ENCODE measurements at regions not wholly inside any gene's neighbourhood (a gene's known extent, or its start where the extent isn't known, plus 50 kb on each side); places are given as distances from the start of the nearest gene placed in this dataset.

DNA sequence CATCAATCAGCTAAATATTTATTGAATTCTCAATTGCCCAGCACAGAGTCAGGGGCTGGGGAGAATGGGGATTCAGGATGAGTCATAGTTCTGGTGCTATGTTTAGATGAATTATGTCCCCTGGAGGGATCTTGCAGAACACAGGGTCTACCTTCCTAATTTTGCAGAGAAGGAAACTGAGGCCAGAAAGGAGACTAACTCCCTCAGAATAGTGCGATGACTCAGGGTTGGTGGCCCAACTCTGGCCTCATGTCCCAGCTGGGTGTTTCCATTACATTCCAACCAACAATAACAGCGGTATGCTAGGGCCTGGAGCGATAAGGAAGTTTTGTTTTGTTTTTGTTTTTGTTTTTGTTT, 270.9 kb downstream of the TLE3 start:
- DNase-seq = no peak

DNA sequence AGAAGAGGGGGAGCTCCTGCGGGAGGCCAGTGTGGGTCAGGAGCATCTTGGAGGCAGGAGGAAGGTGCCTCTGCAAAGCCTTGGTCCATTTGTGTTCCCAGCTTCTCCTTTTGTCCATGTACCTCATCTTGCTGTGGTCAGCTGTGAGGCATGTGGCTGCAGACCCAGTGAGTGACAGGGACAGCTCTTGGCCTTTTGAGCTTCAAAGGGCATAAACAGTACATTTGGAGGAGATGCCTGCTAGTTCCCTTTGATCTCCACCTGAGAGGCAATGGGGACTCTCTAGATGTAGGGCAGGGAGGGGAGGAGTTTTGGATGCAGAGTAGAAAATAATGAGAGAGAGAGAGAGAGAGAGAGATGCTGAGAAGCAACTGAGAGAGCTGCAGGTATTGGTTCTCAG, 270.0 kb downstream of the TLE3 start:
- DNase-seq = no peak

DNA sequence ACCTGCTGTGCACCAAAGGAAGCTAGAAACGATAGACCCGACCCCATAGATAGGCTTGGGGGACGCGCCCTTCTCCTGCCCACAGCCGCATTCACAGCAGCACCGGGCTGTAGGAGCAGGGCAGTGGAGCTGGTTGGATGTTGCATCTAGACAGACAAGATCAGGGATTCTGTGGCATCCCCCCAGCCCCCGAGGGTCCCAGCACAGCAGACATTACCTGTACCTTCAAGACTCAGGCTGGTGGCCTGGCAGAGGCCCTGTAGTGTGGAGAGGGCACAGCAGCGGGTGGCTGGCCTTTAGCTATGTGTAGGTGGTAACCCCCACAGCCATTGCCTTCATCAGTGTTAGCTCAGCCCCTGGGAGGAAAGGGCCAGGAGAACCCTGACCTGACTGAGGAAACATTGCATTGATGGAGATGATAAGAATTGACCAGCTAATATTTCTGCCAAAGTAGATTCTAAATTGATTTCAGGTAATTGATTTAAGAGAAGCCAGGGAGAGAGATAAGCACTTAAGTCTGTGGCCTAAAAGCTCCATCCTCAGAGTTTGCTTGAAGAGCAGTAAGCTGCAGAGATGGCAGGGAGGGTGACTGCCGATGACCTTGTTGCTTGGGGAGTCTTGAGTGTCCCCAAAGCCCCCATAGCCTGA, 269.4 kb downstream of the TLE3 start:
- DNase-seq = no peak

DNA sequence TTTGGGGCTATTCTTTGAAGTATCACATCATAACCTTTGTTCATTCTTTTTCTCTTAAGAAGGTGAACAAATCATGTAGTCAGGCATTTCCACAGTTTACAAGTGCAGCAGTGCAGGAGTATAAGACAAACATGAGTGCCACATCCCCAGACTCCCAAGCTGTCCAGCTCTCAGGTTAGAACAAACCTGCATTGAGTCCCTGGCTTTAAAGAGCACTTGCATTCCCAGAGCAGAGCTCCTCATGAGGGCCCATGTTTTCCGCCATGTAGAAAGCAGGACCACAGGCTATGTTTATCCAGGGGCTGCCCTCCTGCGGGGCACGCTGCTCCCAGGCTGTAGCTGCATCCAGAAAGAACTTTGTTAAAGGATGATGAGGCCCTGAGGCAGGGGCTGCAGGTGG, 267.7 kb downstream of the TLE3 start:
- no peak for DNase-seq

DNA sequence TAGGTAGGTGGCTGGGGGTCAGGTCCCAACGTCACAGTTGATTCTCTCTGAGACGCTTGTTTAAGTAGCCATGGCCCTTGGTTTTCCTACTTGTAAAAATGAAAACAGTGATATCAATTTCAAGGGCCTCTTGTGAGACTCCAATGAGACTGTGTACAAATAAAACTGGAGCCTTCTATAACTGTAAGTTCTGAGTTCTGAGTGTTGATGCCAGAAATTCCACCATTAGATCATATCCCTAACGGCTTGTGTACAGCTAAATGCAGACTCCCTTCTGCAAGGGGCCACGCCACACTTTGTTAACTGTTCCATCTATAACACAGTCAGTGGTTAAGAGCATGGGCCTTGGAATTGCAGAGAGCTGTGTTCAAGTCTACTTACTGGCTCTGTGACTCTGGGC, 267.3 kb downstream of the TLE3 start:
- DNase-seq = no peak

DNA sequence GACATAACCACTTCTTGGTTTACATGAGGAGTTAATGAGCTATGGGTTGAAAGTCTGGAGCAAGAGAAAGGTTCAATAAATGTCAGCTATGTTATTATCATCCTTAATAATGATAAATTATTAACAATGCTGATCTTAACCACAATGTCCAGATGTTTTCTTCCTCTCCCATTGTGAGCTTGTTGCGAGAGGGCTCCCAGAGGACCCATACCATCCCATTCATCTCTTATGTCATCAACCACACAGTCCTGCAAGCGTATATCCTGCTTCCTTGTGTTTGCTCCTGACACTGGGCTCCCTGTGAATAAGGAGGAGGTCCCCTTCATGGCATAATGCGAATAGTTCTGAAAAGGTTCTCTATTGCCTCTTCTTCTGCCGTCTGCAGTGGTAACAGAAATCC, 266.8 kb downstream of the TLE3 start:
- no peak for DNase-seq

DNA sequence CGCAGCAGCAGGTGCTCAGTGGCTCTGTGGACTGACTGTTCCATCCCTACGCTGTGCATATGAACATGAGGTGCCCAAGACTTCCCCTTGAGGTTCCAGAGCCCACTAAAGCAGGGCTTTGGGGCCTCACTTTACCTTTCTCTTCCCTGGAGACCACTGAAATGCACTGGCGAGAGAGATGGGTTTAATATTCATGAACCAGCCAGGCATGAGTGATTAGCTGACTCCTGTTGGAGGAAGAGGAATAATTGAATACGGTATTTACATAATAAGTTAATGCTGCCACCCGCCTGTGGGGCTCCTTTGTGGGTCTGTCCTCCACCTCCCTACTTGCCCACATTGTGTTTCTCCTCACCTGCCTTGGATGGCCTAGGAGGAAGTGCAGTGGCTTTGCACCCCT, 263.4 kb downstream of the TLE3 start:
- peak; percentile 91 for DNase-seq

DNA sequence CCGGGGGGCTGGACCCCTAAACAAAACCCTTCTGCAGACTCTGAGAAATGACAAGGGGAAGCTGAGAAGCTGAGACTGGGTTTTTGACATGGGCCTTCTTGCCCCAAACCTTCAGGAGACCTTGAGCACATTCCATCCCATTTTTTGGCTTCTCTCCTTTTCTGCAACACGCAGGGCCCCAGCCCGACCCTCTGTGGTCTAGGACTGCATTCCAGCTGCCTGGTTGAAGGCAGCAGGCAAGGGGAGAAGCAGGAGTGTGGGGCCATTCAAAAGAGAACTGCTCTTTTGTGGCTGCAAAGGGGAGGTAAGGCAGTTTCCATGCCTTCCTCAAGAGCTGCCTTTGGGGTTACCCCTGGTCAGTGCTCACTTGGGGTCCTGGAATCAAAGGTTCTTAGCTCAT, 263.0 kb downstream of the TLE3 start:
- peak; percentile 35 for DNase-seq

DNA sequence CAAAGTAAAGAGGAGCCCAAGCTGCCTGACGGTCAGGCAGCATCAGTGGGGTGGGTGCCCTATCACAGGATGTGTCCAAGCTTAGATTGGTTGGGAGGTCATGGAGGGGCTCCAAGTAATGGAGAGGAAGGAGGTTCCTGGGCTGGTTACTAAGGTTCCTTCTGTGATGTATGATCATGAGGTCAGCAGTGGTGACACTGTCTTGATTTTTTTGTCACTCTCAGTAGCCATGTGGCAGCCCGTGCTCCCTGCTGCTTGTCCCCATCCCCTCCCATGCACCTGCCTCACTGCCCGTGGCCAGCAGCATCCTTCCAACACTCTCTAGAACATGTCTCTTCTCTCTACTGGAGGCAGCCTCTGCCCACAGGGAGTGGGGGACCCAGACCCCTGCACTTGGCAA, 261.7 kb downstream of the TLE3 start:
- no peak for DNase-seq

DNA sequence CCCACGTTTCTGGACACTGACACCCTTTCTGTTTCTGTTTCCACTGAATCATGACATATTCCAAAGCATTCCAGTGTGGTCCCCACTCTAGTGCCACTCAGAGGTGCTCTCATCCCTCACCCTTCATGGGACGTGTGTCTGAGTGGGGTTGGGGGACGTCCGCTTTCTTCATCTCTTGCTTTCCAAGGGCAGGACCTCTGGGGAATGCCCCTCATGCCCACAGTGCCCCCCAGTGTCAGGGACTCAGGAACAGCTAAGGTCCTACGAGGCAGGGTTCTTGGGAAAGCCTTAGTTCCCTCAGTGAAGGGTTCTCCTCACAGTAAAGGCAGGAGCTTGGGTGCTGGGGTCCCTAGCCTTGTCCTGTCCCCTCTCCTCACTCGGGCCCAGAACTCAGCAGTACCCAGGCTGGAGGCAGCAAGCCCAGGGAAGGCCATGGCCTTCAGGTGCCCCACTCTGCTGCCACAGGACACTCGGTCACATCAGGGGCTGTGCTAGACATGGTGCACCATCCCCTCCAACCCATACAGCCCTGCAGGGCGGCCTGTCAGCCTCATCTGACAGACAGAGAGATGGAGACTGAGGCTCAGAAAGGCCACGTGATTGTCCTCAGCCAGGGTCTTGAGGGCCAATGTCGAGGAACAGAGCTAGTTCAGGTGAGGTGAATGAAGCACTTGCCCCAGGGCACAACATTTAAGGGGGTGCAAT, 261.0 kb downstream of the TLE3 start:
- DNase-seq = no peak

DNA sequence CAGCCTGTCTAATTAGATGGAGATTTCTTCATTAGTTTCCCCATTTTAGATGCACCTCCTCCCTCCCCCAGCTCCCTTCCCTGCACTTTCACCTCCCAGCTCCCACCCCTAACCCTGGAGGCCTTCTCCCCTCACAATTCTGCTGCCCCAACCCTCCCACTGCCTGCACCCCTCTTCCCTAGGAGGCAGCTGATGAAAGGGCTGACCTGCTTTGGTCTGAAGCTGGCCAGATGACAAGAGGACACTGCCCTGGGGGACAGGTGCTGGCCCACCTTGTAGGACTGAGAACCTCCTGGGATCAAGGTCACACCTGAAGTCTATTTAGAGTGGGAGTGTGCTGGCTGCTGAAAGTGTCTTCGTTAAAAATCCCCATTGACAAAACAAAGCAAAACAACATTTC, 259.4 kb downstream of the TLE3 start:
- no peak for DNase-seq

DNA sequence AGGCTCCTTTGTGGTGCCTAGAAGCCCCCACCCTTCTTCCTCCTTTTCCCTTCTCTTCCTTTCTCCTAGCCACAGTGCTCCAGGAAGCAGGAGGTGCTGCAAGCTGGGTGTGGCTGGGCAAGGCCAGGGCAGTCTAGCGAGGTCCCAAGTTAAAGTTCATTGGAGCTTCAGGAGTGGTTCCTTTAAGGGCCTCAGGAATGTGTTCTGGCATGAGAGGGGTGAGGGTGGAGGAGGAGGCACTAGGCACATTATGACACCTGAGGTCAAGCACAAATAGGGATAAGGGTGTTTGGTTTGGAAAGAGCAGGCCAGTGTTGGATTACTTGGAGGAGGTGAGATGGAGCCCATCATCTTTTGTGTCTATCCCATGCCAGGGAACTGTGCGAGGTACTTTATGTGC, 258.7 kb downstream of the TLE3 start:
- DNase-seq = no peak

DNA sequence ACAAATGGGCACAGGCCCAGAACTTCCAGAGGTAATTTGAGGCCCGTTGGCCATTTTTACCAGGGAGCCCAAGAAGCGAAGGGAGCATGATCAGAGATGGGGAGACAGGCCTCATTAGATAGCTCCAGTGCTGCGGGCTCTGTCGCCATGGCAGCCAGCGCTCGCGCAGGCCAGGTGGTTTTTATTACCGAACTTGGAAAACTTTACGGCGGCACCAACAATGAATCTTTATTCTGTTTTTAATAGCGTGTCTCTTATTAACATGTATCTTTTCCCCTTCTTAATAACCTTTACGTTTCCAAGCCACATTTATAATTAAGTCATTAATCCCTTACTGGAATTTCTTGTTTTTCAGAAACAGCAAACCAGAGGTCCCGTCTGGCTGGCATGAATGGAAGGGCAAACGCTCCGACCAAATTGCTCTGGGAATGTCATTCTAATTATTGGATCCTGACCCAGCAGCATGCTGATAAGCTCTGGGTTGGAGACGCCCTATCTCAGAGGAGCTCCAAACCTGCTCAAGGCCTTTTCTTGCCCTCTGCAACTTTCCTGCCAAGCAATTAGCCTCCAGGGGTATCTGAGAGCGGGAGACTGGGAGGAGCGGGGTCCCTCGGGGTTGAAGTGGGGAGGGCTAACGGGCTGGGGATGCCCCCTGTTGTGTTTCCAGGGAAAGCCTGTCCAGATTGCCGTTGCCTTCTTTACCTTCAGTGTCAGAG, 256.4 kb downstream of the TLE3 start:
- peak; percentile 54 for DNase-seq

DNA sequence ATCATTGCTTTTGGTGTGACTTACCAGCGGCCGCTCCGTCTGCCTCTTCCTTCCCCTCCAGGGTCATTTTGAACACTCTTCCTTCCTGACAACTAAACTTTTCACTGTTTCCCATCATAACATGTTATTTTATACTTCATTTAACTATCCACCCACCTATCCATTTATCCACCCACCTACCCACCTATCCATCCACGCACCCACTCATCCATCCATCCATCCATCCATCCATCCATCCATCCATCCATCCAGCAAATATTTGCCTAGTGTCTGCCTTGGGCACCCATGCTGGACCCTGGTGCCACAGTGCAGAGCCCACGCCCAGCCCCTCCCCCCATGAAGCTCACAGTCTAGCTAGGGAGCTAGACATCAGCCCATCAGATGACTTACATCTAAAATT, 254.9 kb downstream of the TLE3 start:
- no peak for DNase-seq

DNA sequence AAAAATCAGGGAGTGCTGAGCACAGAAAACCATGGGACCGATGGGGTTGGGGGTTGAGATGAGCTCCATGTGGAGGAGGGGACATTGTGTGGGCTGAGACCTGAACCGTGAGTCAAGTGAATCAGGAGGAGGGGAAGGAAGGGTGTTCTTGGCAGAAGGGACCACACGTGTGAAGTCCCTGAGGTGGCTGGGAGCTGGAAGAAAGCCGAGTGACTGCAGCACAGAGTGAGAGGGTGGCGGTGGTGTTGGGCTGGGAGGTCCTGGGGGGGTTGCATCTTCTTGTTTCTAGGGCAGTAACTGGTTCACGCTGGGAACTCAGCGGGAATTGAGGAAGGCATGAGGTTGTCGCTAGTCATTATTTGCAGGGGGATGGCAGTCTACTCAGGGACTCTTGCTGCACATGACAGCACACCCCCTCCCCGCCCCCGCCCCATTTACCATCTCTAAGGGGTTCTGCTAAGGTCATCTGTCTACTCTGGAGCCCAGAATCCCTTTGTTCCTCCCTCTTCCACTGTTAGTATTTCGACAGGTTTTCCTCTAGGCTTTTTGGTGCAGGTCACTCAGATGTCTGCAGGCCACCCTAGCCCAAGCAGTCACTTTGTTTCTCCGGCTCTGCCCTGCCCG, 254.3 kb downstream of the TLE3 start:
- DNase-seq = no peak

DNA sequence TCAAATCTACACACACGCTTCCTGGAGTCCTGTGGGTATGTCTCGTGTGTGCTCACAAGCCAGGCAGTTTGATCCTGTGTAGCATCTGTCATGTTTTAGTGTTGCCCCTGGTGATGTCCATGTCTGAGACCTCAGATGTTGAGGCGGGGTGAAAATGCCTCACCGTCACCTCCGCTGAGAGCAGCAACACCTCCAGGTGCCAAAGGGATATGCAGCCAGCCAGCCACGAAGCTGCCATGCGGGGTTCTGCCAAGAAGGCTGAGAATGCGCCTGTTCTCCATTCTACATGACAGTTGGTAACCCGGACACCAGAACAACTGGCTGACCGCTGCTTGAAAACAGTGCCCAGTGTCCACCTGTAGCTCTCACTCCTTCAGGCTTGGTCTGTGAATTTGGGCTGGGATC, 253.8 kb downstream of the TLE3 start:
- no peak for DNase-seq

DNA sequence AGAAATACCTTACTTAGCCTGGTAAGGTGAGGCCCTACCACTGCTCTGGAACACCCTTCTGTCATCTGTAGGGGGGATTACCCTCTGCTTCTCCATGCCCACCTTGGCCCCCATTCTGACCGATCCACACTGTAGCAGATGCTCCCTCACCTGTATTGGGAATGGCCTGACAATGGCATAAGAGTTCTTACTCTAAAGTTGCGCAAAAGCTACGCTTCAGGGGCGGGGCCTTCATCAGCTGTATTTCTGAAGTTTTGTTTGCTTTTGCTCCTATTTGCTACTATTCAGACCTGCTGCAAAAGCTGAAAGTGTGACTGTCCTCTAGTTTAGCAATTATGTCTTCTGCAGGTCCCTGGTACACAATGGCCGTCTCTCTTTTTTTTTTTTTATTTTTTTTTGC, 252.6 kb downstream of the TLE3 start:
- no peak for DNase-seq

DNA sequence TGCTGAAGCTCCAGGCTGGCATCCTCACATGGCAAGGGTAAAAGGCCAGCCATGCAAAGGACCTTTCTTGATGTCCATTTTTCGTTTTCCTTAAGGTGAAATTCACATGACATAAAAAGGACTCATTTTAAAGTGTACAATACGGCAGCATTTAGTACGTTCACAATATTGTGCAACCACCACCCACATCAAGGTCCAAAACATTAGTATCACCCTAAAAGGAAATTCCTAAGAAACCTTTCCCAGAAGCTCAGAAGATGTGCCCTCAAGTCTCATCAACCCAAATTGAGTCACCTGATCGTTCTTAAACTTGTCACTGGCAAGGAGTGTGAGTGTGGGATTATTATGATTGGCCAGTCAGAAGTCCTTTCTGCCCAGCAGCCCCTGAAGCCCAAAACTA, 250.1 kb downstream of the TLE3 start:
- DNase-seq = no peak

DNA sequence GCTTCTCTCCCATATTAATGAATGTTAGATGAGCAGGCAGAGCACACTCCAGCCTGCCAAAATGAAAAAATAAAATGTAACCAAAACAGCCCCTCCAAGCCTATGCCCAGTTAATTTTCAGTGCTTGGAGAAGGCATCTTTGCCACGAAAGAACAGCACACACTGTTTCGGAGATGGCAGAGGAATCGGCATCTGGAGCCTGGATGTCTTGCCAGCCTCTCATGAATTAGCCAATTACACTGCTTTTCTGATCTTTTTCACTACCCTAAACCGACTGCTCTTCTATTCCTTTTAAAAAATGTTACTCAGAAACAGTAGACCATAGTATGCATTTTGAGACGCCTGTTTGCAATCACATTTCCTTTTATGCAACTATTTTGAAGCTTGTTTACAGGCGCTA, 249.6 kb downstream of the TLE3 start:
- DNase-seq = no peak

DNA sequence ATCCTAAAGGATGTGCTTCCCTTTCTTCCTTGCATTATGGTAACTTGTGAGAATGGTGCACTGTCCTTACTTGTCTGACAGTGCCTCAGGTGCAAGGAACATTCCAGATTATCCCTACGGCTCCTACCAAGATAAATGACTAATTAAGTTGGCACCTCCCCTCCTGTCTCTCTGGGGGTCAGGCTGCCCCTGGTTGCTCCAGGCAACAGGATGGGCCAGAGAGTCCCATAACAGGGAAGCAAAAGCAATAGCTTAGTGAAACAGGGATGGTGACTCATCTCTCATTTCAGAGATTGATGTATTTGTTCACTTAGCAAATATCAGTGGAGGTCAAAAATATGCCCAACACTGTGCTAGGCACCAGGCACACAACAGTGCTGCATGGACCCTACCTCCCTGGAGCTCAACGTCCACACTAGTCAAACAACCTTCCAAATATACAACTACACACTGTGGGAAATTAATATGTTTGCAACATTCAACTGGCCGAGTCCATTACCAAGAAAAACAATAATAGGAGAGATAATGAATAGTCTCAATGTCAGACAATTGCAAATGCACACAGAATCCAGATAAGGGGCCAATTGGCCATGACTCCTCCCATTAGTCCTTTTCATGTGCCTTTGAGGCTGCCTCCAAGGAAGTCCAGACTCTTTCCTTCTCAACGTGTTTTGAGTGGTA, 249.0 kb downstream of the TLE3 start:
- no peak for DNase-seq

DNA sequence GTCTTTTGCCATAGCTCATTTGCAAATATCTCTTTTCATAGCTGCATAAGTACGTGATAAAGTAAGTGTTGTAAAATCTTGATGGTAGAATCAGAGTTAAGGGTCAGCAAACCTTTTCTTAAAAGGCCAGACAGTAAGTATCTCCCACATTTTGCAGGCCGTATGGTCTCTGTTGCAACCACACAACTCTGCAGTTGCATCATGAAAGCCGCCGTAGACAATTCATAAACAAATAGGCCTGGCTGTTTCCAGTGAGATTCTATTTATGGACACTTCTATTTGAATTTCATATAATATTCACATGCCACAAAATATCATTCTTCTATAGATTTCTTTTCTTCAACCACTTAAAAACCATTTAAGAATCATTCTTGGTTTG, 248.5 kb downstream of the TLE3 start:
- no peak for DNase-seq

DNA sequence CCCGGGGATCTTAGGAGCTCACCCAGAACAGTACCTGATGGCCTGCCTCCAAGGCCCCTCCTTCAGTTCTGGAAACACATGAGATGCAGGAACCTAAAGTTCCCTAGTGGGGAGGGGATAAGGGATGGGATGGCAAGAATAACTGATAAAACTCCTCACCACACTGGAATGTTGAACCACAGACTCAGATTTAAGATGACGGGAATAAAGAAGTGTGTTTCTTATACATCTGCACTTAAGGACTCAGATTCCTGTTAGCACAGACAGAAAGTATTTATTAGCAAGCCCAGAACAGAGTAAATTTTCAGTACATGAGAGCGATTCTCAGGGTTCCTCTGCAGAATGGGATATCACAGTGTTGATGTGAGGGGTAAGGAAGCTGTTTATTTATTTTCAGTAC, 245.2 kb downstream of the TLE3 start:
- no peak for DNase-seq

DNA sequence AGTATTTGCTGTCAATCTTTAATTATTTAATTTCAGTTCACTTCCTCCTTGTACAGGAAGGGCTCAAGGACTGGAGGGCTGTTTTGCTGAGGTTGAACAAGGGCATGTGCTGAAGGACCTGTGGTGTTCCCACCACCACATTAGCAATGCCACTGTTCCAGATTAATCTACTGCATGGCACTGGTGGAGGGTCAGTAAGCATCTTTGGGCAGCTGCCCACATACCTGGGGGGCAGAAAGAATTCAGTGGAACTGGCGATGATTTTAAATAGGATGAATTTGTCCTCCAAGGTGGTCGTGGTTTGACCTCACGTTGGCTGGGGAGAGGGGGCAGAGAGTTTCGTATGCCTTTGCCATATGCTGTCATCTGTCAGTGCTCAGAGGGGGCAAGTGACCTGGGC, 244.8 kb downstream of the TLE3 start:
- DNase-seq = no peak

DNA sequence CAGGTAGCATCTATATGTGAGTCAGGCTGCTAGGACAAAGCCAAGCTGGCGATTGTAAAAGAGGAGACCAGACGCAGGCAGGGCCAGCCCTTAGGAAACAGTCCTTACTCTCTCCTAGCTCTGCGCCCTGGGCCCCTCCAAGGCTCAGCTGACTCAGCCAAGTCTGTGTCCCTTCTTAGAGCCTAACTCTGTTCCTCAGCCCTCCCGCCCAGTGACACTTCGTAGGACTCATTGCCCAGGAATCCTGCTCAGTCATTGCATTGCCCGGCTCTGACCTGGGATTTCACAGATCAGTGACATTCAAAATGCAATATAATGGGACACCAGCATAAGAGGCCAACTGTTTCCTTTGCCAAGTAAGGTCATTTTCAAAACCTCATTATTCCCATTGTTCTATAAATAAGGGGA, 244.2 kb downstream of the TLE3 start:
- no peak for DNase-seq

Measured in NCI-H526 treated with DMSO at 0.1 percent for 48 hours (cell line).